Osteocyte (in vitro differentiated cells): ENCODE measurements at regions not wholly inside any gene's neighbourhood (a gene's known extent, or its start where the extent isn't known, plus 50 kb on each side); places are given as distances from the start of the nearest gene placed in this dataset.
"Not testable (repeated sequence)": the region's sequence is repeated elsewhere in the genome, so short reads cannot be mapped to it uniquely, and the experiment has no call there.

Experiments
- DNase-seq: peaks from one replicate; pipeline ENCODE4 v3.0.0; 2021; ENCODE audit warnings: mixed read lengths; ENCODE audit not compliant: unreplicated experiment; ENCODE audit errors: extremely low spot score
- H3K27ac Mint-ChIP-seq: one replicate; pipeline ENCODE4 v1.8.0; 2021; ENCODE audit warnings: mild to moderate bottlenecking, mixed read lengths; ENCODE audit not compliant: unreplicated experiment
- H3K27me3 Mint-ChIP-seq: one replicate; pipeline ENCODE4 v1.8.0; 2021; ENCODE audit warnings: mixed read lengths; ENCODE audit not compliant: unreplicated experiment
- H3K36me3 Mint-ChIP-seq: one replicate; pipeline ENCODE4 v1.8.0; 2021; ENCODE audit warnings: mixed read lengths; ENCODE audit not compliant: unreplicated experiment
- H3K4me1 Mint-ChIP-seq: one replicate; pipeline ENCODE4 v1.8.0; 2021; ENCODE audit warnings: mixed read lengths; ENCODE audit not compliant: unreplicated experiment
- H3K4me3 Mint-ChIP-seq: one replicate; pipeline ENCODE4 v1.8.0; 2021; ENCODE audit warnings: mild to moderate bottlenecking, moderate library complexity, mixed read lengths; ENCODE audit not compliant: unreplicated experiment
- H3K9me3 Mint-ChIP-seq: one replicate; pipeline ENCODE4 v1.8.0; 2021; ENCODE audit warnings: mixed read lengths; ENCODE audit not compliant: unreplicated experiment

DNA sequence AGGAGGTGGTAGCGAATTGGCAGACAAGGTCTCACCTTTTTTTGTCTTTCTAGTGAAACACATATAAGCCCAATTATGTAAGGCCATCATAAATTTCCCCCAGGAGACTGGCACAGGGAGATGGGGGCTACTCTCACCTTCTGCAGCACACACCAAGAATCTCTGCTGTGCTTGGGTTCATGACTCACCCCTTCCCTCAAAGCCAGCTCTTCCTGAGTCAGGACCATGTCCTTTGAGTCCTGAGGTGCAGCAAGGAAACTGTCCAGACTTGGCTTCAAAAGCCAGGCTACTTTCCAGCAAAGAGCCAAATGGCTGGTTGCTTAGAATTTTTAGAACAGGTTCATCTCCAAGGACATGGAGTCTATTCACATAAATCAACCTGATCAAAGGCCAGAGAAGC lies 368.7 kb downstream of the BCL2L11 start:
- H3K4me3 Mint-ChIP-seq, H3K27ac Mint-ChIP-seq, H3K36me3 Mint-ChIP-seq, H3K9me3 Mint-ChIP-seq, H3K27me3 Mint-ChIP-seq, DNase-seq: not testable (repeated sequence)
- H3K4me1 Mint-ChIP-seq = peaks cover 15% of the 10 kb centered on the region

DNA sequence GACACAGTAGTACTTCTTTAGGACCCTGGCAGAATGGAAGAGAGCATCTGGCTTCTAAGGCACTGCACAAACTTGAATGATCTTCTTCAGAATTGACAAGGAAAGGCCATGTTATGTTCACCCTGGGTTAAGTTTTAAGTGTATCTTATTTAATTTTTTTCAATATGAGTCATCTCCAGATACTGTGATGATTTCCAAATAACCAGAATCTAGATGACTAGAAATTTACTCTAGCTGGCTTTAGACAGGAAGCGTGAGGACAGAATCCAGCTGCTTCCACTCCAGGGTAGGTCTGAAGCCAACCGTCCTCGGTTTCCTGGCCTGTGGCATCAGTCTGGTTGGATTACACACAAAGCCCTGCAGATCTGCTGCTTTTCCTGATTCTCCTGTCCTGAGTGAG lies 370.5 kb downstream of the BCL2L11 start:
- not testable (repeated sequence) for H3K9me3 Mint-ChIP-seq, H3K36me3 Mint-ChIP-seq, H3K27me3 Mint-ChIP-seq, DNase-seq
- peak overlapping the region; percentile 58 for H3K4me3 Mint-ChIP-seq
- H3K4me1 Mint-ChIP-seq = peaks cover 18% of the 10 kb centered on the region
- peak overlapping the region; percentile 71 for H3K27ac Mint-ChIP-seq

DNA sequence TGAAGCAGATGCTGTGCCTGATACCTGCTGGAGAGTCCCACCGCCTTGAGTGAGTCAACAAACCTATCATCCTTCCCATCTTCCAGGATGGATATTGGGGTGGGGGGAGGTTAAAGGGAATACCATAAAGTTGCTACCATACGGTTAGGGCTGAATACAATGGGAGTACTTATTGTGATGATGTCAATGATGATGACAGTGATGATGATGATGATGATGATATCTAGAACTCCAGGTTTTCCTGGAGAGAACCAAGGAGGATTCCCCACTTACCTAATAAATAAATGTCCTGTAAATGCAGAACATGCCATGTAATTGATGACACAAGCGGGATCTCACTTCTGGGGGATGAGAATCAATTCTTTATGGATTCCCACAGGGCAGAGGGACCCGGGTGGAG lies 370.9 kb downstream of the BCL2L11 start:
- Mint-ChIP-seq H3K4me3 (peak overlapping the region; percentile 58), H3K4me1 (peaks cover 21% of the 10 kb centered on the region), H3K27ac (peak overlapping the region; percentile 71)
- DNase-seq, H3K27me3 Mint-ChIP-seq, H3K9me3 Mint-ChIP-seq, H3K36me3 Mint-ChIP-seq: not testable (repeated sequence)

DNA sequence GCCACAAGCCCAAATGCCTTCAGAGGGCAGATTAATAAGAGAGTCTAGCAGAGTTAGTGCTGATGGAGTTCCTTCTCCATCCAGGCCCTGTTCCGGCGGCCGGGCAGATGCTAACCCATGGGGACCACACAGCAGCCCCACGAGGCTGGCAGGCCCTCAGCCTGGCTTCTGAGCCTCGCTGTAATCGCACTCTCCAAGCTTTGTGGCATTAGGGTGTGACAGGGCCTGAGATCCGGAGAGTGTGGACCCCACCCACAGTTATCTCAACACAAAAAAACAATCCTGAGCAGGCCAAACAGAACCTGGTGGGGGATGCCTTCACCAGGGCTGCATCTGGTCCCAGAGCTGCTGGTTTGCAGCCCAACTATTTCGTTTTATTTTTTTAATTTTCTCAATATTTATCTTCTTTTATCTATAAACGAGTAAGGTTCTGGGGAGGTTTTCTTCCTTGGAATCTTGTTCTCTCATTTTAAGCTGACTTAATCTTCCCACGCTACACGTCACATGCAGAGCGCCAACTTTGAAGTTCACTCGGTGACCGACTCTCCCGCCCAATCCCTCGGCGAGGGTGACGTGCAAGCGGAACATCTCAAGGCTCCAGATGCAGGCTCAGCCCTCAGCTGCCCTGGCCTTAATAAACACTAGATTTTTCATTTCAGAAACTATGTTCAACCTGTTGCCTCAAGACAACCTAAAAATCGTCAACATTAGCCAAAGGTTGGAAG lies 372.4 kb downstream of the BCL2L11 start:
- Mint-ChIP-seq H3K4me1 (peaks cover 30% of the 10 kb centered on the region), H3K4me3 (peak overlapping the region; percentile 81), H3K27ac (peak overlapping the region; percentile 90)
- not testable (repeated sequence) for DNase-seq, H3K27me3 Mint-ChIP-seq, H3K9me3 Mint-ChIP-seq, H3K36me3 Mint-ChIP-seq

DNA sequence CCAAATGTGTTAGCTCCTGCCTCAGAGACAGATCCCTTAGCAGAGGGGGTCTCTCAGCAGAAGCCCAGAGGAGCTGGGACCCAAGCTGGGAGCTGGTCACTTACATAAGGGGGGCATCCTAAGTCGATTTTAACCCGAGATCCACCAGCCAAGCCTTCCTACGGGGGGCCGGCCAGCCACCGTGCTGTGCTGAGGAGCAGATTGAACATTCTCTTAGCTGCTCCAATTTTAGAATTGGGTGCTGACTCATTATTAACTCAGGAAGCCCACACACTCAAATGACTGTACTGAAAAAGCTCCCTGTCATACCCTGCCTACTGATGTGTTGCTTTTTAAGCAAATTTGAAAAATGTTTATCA lies 373.0 kb downstream of the BCL2L11 start:
- H3K36me3 Mint-ChIP-seq, H3K27me3 Mint-ChIP-seq, H3K9me3 Mint-ChIP-seq, DNase-seq: not testable (repeated sequence)
- peaks cover 30% of the 10 kb centered on the region for H3K4me1 Mint-ChIP-seq
- peak overlapping the region; percentile 90 for H3K27ac Mint-ChIP-seq
- peak overlapping the region; percentile 81 for H3K4me3 Mint-ChIP-seq

DNA sequence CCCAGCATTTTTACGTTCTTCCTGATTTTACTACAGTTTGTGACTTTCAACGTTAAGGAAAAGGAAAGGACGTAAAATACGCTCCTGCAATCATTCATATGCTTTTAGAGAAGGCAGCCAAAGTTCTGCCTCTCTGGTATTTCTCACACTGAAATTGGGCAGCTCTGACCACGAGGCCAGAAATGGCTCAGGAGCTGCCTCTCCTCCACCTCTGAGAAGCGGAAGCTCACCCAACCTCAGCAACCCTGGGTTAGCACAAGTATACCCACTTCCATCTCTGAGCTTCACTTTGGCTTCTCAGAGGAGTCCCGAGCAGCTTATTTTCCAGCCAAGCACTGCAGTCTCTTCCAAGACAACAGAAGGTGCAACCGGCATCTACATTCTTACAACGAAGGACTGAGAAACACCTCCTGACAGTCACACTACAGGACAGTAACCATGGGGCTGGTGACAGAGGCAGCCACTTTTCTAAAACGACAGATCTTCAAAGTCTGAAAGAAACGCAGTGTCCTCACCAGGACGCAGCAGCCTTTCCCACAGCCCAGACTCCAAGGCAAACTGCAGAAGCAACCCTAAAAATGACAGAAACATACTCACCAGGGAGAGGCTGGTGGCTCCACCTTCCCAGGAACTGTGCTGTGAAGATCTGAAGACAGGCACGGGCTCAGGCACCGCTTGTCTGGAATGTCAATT lies 373.7 kb downstream of the BCL2L11 start:
- not testable (repeated sequence) for H3K27me3 Mint-ChIP-seq
- Mint-ChIP-seq H3K27ac (peak overlapping the region; percentile 23), H3K4me3 (peak overlapping the region; percentile 69)

DNA sequence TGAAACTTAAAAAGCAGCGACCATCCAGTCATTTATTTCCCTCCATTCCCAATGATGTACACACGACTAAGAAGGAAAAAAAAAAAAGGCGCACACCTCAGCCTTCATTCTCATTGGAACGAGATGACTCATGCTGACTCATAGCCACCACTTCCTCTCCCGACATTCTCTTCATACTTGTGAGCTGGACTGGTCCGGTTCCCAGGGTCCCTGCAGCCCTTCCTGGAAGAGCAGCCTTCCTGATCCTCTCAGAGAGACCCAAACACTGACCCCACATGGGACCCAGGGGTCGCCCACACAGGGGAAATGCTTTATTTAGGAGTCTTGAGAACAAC lies 374.2 kb downstream of the BCL2L11 start:
- H3K36me3 Mint-ChIP-seq = not testable (repeated sequence)

More for the DNA sequence above, 373.7 kb downstream of the BCL2L11 start:
- H3K36me3 Mint-ChIP-seq, DNase-seq, H3K9me3 Mint-ChIP-seq: not testable (repeated sequence)
- peaks cover 30% of the 10 kb centered on the region for H3K4me1 Mint-ChIP-seq

DNA sequence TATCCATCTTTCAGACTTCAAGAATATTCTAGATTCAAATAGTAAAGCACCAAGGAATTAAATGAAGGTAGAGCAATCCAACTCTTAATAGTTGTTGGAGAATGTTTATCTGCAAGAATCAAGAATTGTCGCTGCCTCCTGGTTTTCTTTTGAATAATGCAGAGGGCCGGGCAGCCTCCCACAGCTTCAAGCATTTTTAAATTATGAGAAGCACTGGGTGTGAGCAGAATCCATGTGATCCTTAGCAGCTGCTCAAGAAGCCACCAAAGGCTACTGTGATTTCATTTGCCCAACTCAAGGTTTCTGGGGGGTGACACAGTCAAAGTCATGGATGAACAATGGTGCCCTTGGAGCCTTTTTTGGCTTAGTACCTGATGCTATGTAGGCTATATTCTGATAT lies 374.9 kb downstream of the BCL2L11 start:
- DNase-seq, H3K9me3 Mint-ChIP-seq, H3K27me3 Mint-ChIP-seq, H3K36me3 Mint-ChIP-seq, H3K4me3 Mint-ChIP-seq: not testable (repeated sequence)
- H3K27ac Mint-ChIP-seq = peak overlapping the region; percentile 83
- peaks cover 30% of the 10 kb centered on the region for H3K4me1 Mint-ChIP-seq

More for the DNA sequence above, 374.2 kb downstream of the BCL2L11 start:
- not testable (repeated sequence) for H3K27me3 Mint-ChIP-seq, H3K9me3 Mint-ChIP-seq, DNase-seq
- Mint-ChIP-seq H3K4me3 (peak overlapping the region; percentile 69), H3K27ac (peak overlapping the region; percentile 23), H3K4me1 (peaks cover 30% of the 10 kb centered on the region)

DNA sequence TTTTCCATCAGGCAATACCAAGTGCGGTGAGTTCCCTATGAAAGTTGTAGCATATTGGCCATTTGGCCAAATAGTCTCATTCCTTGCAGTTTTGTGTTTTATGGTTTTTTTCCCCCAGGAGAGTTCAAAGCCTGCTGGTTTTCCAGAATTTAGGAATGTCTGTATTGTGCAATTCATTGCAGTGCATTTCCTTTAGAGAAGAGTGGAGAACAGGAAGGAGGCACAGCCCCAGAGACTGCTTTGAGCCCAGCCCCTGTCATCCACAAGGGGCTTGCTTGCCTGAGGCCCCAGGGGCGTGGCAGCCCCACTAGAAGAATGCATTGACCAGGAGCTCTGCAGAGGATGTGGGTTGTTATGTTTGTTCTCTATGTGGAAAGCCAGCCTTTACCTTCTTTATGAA lies 375.5 kb downstream of the BCL2L11 start:
- DNase-seq, H3K4me3 Mint-ChIP-seq, H3K36me3 Mint-ChIP-seq, H3K9me3 Mint-ChIP-seq, H3K27me3 Mint-ChIP-seq: not testable (repeated sequence)
- H3K4me1 Mint-ChIP-seq = peaks cover 28% of the 10 kb centered on the region
- H3K27ac Mint-ChIP-seq = peak overlapping the region; percentile 83

DNA sequence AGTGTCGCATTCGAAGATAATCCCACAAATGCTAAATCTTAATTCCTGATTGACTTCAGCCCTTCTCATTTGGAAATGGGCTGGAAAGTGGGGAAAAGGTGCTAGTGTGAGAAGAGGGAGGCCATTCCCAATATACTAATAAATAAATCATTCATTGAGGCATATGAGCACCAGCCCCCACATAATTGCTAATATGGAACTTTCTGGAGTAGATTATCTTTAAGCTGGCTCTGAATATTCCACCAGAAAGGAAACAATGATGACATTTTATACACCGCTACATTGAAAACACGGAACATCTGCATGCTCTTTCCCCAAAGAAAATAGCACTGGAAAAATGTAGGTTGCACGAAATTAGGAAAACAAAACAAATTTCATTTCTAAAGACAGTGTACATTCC lies 376.1 kb downstream of the BCL2L11 start:
- H3K27me3 Mint-ChIP-seq = not testable (repeated sequence)

DNA sequence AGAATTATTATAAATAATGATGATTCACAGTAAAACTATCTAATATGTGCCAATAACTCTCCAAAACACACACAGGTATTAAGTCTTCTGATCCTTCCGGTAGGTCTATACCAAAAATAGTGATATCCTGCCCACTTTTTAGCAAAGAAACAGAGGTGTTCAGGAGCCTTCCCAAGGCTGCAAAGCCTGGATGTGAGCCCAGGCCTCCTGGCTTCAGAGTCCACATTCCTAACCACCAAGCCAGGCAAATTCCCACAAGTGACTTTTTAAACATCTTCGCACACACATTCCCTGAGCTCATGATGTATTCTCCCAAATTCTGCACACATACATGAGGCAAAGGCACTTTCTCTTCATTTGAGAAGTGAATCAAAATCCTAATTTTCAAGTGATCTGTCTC lies 376.6 kb downstream of the BCL2L11 start:
- H3K9me3 Mint-ChIP-seq, H3K36me3 Mint-ChIP-seq, DNase-seq, H3K27me3 Mint-ChIP-seq: not testable (repeated sequence)
- peak overlapping the region; percentile 92 for H3K27ac Mint-ChIP-seq
- H3K4me1 Mint-ChIP-seq = peaks cover 20% of the 10 kb centered on the region
- H3K4me3 Mint-ChIP-seq = peak overlapping the region; percentile 48

More for the DNA sequence above, 376.1 kb downstream of the BCL2L11 start:
- Mint-ChIP-seq H3K27ac (peak overlapping the region; percentile 92), H3K4me1 (peaks cover 23% of the 10 kb centered on the region)
- H3K36me3 Mint-ChIP-seq, H3K4me3 Mint-ChIP-seq, H3K9me3 Mint-ChIP-seq, DNase-seq: not testable (repeated sequence)

DNA sequence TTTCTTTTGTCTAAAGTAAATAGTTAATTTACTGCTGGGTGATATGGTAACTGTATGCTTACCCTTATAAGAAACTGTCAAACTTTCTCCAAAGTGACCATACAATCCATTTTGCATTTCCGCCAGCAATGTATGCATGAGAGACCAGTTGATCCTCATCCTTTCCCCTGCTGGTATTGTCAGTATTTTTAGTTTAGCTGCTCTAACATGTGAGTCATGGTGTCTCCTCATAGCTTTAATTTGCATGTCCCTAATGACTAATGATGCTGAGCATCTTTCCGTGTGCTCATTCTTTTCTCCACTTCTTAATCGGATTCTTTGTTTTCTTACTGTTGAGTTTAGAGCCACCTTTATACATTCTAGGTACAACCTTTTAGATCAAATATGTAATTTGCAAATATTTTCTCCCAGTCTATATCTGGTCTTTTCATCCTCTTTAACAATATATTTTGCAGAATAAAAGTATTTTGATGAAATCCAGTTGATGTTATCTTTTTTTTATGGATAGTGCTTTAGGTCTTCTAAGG lies 379.9 kb downstream of the BCL2L11 start:
- not testable (repeated sequence) for H3K36me3 Mint-ChIP-seq, H3K27ac Mint-ChIP-seq, H3K27me3 Mint-ChIP-seq, DNase-seq, H3K4me3 Mint-ChIP-seq, H3K9me3 Mint-ChIP-seq
- peaks cover 25% of the 10 kb centered on the region for H3K4me1 Mint-ChIP-seq
